Ovary (tissue), 7 donors: ENCODE measurements at regions not wholly inside any gene's neighbourhood (a gene's known extent, or its start where the extent isn't known, plus 50 kb on each side); places are given as distances from the start of the nearest gene placed in this dataset.
"Not testable (repeated sequence)": the region's sequence is repeated elsewhere in the genome, so short reads cannot be mapped to it uniquely, and the experiment has no call there.

Experiments used
- DNase-seq, 5 donors: peaks; one replicate each; pipeline ENCODE4 v3.0.0-alpha.2; 2019 to 2020
- H3K27ac ChIP-seq, 2 donors: fragments of 200-600 bp; one replicate each; pipeline versions ENCODE4 v1.5.1 to v1.8.0; 2019 to 2022
- H3K27me3 ChIP-seq: fragments of 200-600 bp; one replicate; pipeline ENCODE4 v1.8.0; 2022
- H3K36me3 ChIP-seq: fragments of 200-600 bp; sonication (generic); one replicate; pipeline ENCODE4 v1.5.1; 2019
- H3K4me1 ChIP-seq: one replicate; pipeline ENCODE4 v1.8.1; 2013; ENCODE audit warnings: mild to moderate bottlenecking, moderate library complexity; ENCODE audit not compliant: insufficient read depth
- H3K4me3 ChIP-seq: fragments of 200-600 bp; sonication (generic); one replicate; pipeline ENCODE4 v1.5.1; 2017
- H3K9me3 ChIP-seq, 2 donors: fragments of 200-600 bp in 1 of 2; sonication (generic) in 1 of 2; one replicate each; pipeline versions ENCODE4 v1.5.1 to v1.8.1; 2013 to 2019; ENCODE audit warnings: mild to moderate bottlenecking in 1 of 2, moderate library complexity in 1 of 2
- EP300 ChIP-seq: sonication (generic); formaldehyde crosslinking; IDR thresholded peaks from one replicate; pipeline ENCODE4 v1.6.1; 2017; ENCODE audit warnings: antibody characterized with exemption
- POLR2A ChIP-seq: fragments of 450-650 bp; IDR thresholded peaks from one replicate; pipeline ENCODE4 v1.6.1; 2017; ENCODE audit warnings: antibody characterized with exemption, mild to moderate bottlenecking, moderate library complexity
- WGBS, 3 donors: extraction: QIAGEN DNeasy Blood & Tissue Kit in 1 of 3; methylation state at CpG; one replicate each; pipeline versions ENCODE4 v1.1.5 to v1.1.7; 2013 to 2017; 5-methylcytosine and 5-hydroxymethylcytosine counted together
- intact Hi-C, 4 donors: fragments of 100-400 bp; cut with DNase I; formaldehyde crosslinking; loops; one replicate each; pipeline versions ENCODE4 v1.11.0 to v1.15.1; 2022 to 2023
- TF ChIP-seq, protein P1 (sequence below), 3 donors: fragments of 450-650 bp in 2 of 3; fragments of 200-600 bp in 1 of 3; IDR thresholded peaks; one replicate each; pipeline versions ENCODE4 v1.5.1 to v1.8.0; 2016 to 2022; ENCODE audit warnings: antibody characterized with exemption in 3 of 3, mild to moderate bottlenecking in 1 of 3
- donor health status: DM: no; HTN: no; CAD: no; lungs with moderate emphysema.
- donor health status: DM: no; HTN: no; CAD: no.
- donor health status: Bipolar disorder and iron deficiency.
- donor health status: DM: no; HTN: no; CAD: no.
- donor health status: DM: yes; HTN: yes; CAD: no.

DNA sequence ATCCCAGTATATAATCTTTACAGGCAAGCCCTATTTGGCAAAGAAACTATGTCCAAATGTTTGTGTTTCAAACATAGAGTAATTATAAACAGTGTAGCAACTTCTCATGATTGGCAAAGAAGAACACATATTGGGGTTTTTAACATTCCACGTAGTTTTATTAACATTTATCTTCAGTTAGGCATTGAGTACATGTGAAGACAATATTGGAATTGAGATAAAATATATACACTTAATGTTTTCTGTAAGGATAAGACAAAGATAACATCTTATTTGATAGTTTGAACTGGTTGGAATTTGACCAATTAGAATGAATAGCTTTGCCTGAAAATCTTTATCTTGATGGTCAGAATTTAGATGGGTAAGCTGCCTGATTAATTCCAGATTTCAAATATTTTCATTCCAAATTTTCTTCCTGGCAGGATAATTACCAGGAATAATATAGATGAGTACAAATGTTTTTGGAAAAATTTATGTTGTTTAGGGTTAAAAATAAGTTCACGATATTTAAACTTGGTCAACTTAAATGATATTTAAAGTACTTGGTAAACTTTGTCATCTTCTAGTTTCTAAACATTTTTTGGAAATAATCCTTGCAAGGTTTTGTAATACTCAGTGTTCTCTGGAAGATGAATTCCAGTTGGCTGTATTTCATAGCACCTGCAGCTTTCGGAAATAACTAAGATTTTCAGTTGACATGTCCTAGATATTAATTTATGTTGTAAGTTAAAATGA lies 536.5 kb upstream of the SPRY2 start:
- Histone ChIP-seq H3K4me1 (no peaks in the 10 kb centered on the region), H3K9me3 (no peaks in the 10 kb centered on the region), H3K4me3 (no peak overlapping the region), H3K36me3 (no peaks in the 10 kb centered on the region), H3K27me3 (no peaks in the 10 kb centered on the region), H3K27ac (no peak overlapping the region)
- 55 to 63% (median 57%) methylated on average over 3 of the region's 3 CpGs for WGBS, 3 donors
- no peak for TF ChIP-seq EP300
- TF ChIP-seq, protein P1, sequence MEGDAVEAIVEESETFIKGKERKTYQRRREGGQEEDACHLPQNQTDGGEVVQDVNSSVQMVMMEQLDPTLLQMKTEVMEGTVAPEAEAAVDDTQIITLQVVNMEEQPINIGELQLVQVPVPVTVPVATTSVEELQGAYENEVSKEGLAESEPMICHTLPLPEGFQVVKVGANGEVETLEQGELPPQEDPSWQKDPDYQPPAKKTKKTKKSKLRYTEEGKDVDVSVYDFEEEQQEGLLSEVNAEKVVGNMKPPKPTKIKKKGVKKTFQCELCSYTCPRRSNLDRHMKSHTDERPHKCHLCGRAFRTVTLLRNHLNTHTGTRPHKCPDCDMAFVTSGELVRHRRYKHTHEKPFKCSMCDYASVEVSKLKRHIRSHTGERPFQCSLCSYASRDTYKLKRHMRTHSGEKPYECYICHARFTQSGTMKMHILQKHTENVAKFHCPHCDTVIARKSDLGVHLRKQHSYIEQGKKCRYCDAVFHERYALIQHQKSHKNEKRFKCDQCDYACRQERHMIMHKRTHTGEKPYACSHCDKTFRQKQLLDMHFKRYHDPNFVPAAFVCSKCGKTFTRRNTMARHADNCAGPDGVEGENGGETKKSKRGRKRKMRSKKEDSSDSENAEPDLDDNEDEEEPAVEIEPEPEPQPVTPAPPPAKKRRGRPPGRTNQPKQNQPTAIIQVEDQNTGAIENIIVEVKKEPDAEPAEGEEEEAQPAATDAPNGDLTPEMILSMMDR (IDR thresholded peaks at IDR 0.05): no peak
- no peak for TF ChIP-seq POLR2A
- no peak for DNase-seq
- intact Hi-C loops: no loop called here

DNA sequence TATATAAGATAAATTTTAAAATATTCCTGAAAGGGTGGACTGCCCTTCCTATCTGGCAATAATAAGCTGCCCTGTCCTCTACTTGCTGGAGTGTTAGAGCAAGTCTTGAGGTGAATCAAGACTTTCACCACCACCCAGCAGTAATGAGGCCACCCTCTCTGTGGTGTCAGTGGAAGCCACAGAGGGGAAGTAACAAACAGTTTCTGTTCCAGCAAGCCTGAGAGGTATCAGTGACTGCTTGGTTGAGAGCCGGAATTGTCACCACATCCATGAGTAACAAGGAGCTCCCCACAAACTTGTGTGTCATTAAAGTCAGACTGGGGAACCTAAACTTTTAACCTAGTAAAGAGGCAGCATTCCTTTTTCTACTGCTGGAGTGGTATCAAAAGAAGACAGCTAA lies 532.7 kb upstream of the SPRY2 start:
- intact Hi-C loops: no loop called here
- TF ChIP-seq POLR2A: no peak
- no peak for TF ChIP-seq EP300
- no peak for DNase-seq
- H3K9me3 ChIP-seq: no peaks in the 10 kb centered on the region
- H3K27me3 ChIP-seq: no peaks in the 10 kb centered on the region
- WGBS, 3 donors: 82 to 97% (median 90%) methylated on average over 1 of the region's 1 CpG
- no peak overlapping the region for H3K4me3 ChIP-seq
- no peaks in the 10 kb centered on the region for H3K36me3 ChIP-seq
- no peak overlapping the region for H3K27ac ChIP-seq
- H3K4me1 ChIP-seq: no peaks in the 10 kb centered on the region

DNA sequence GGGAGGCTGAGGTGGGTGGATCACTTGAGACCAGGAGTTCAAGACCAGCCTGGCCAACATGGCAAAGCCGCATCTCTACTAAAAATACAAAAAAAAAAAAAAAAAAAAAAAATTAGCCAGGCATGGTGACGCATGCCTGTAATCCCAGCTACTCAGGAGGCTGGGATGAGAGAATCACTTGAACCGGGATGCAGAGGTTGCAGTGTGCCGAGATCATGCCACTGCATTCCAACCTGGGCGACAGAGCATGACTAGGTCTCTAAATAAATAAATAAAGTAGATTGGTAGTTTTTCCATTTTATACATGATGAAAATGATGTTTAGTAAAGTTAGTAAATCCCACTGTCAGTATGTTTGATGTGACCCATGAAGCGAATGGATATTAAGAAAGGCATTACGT lies 531.0 kb upstream of the SPRY2 start:
- intact Hi-C loops, H3K4me3 ChIP-seq, H3K27me3 ChIP-seq, DNase-seq, H3K4me1 ChIP-seq, H3K36me3 ChIP-seq, H3K9me3 ChIP-seq, H3K27ac ChIP-seq: not testable (repeated sequence)
- 86 to 96% (median 96%) methylated on average over 7 of the region's 7 CpGs for WGBS, 3 donors

DNA sequence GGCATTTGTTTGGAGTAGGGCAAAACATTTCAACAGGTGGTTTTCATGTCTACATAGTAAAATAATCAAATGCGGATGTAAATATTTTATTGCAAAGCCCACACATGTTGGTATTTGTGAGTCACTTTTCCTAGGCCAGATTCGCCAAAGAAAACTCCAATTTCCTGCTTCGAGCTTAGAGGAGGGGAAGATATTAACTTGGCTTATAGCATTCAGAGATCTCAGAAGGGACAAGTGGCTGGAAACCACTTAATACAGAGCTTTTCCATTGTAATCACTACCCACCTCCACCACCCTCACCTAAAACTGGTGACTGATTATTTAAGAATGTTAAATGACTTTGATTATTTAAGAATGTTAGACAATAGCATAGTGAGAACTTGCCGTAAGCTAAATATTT lies 530.6 kb upstream of the SPRY2 start:
- no peak for DNase-seq
- H3K27me3 ChIP-seq: no peaks in the 10 kb centered on the region
- 52 to 81% (median 65%) methylated on average over 4 of the region's 4 CpGs for WGBS, 3 donors
- no peaks in the 10 kb centered on the region for H3K4me1 ChIP-seq
- H3K4me3 ChIP-seq: no peak overlapping the region
- intact Hi-C loops: no loop called here
- TF ChIP-seq POLR2A (no peak), EP300 (no peak)
- TF ChIP-seq, protein P1 (IDR thresholded peaks at IDR 0.05): no peak
- no peaks in the 10 kb centered on the region for H3K9me3 ChIP-seq
- no peak overlapping the region for H3K27ac ChIP-seq
- no peaks in the 10 kb centered on the region for H3K36me3 ChIP-seq

DNA sequence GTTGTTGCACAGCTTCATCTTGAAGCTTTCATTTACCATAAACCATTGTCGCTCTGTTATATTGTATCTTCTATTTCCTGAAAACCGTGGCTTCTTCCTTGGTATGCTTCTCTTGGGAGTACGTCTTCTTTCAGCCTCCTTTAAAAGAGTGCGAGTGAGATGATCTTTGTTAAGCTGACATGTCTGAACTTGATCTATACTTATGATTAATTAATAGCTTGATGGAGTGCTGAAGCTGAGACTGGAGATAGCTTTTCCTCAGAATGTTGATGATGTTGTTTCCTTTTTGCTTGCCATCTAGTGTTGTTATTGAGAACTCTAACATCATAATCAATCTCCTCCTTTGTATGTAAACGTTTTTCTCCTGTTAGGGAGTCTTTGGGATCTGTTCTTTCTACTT lies 529.3 kb upstream of the SPRY2 start:
- H3K9me3 ChIP-seq: no peaks in the 10 kb centered on the region
- no peaks in the 10 kb centered on the region for H3K36me3 ChIP-seq
- no peak overlapping the region for H3K27ac ChIP-seq
- intact Hi-C loops: no loop called here
- no peak for TF ChIP-seq EP300
- TF ChIP-seq, protein P1 (IDR thresholded peaks at IDR 0.05): no peak
- no peak for TF ChIP-seq POLR2A
- 74 to 78% (median 75%) methylated on average over 5 of the region's 5 CpGs for WGBS, 3 donors
- DNase-seq: no peak
- no peaks in the 10 kb centered on the region for H3K4me1 ChIP-seq
- H3K27me3 ChIP-seq: no peaks in the 10 kb centered on the region
- no peak overlapping the region for H3K4me3 ChIP-seq
